ENCODE measurements at regions not wholly inside any gene's neighbourhood (a gene's known extent, or its start where the extent isn't known, plus 50 kb on each side); places are given as distances from the start of the nearest gene placed in this dataset.

GRCh38 chr9:129435291-129435690 is 185.6 kb downstream of the C9orf50 start:
- TF ChIP-seq SMC3 (IDR thresholded peaks at IDR 0.05; ENCODE audit: low read depth, low read length), result no peak
- TF ChIP-seq, protein P1, sequence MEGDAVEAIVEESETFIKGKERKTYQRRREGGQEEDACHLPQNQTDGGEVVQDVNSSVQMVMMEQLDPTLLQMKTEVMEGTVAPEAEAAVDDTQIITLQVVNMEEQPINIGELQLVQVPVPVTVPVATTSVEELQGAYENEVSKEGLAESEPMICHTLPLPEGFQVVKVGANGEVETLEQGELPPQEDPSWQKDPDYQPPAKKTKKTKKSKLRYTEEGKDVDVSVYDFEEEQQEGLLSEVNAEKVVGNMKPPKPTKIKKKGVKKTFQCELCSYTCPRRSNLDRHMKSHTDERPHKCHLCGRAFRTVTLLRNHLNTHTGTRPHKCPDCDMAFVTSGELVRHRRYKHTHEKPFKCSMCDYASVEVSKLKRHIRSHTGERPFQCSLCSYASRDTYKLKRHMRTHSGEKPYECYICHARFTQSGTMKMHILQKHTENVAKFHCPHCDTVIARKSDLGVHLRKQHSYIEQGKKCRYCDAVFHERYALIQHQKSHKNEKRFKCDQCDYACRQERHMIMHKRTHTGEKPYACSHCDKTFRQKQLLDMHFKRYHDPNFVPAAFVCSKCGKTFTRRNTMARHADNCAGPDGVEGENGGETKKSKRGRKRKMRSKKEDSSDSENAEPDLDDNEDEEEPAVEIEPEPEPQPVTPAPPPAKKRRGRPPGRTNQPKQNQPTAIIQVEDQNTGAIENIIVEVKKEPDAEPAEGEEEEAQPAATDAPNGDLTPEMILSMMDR (conservative IDR thresholded peaks at IDR 0.05; ENCODE audit: low read depth, low read length), result no peak
- TF ChIP-seq MAFK (IDR thresholded peaks at IDR 0.05; ENCODE audit: low read depth, low read length), result no peak
- no peak for TF ChIP-seq RFX5 (IDR thresholded peaks at IDR 0.05; ENCODE audit: low read depth, low read length)
- TF ChIP-seq POLR2A (IDR thresholded peaks at IDR 0.05; ENCODE audit: low read depth, low read length), result no peak
- no peak for TF ChIP-seq MXI1 (IDR thresholded peaks at IDR 0.05; ENCODE audit: borderline replicate concordance, low read depth, low read length)
- no peak for TF ChIP-seq RAD21 (IDR thresholded peaks at IDR 0.05; ENCODE audit: low read length)
- TF ChIP-seq NFE2L2 (IDR thresholded peaks at IDR 0.05; ENCODE audit: low read depth, low read length), result no peak
- TF ChIP-seq RCOR1 (IDR thresholded peaks at IDR 0.05; ENCODE audit: insufficient replicate concordance, low read length), result no peak
- TF ChIP-seq, protein P2, sequence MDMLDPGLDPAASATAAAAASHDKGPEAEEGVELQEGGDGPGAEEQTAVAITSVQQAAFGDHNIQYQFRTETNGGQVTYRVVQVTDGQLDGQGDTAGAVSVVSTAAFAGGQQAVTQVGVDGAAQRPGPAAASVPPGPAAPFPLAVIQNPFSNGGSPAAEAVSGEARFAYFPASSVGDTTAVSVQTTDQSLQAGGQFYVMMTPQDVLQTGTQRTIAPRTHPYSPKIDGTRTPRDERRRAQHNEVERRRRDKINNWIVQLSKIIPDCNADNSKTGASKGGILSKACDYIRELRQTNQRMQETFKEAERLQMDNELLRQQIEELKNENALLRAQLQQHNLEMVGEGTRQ (IDR thresholded peaks at IDR 0.05; ENCODE audit: low read depth, low read length), result no peak
- no peak for TF ChIP-seq BHLHE40 (IDR thresholded peaks at IDR 0.05; ENCODE audit: low read depth, low read length)
